NCI-H2029 (cell line): ENCODE measurements at regions not wholly inside any gene's neighbourhood (a gene's known extent, or its start where the extent isn't known, plus 50 kb on each side); places are given as distances from the start of the nearest gene placed in this dataset.

Experiments used
- DNase-seq: peaks from one replicate; lab custom pipeline; 2025; lab: John Stamatoyannopoulos, UW

- no peak for DNase-seq
These were observed 100.8 kb upstream of the CDH5 start for GRCh38 chr16:66265556-66266141.

GRCh38 chr16:66265048-66265415 is 101.5 kb upstream of the CDH5 start:
- no peak for DNase-seq

- DNase-seq, result no peak
These were observed 102.0 kb upstream of the CDH5 start for GRCh38 chr16:66264311-66265047.

GRCh38 chr16:66263973-66264310 is 102.5 kb upstream of the CDH5 start:
- DNase-seq, result no peak

GRCh38 chr16:66263168-66263972 is 103.1 kb upstream of the CDH5 start:
- DNase-seq, result no peak

- no peak for DNase-seq
These were observed 104.0 kb upstream of the CDH5 start for GRCh38 chr16:66262253-66263167.

GRCh38 chr16:66261826-66262225 is 104.7 kb upstream of the CDH5 start:
- DNase-seq, result no peak

- DNase-seq, result no peak
These were observed 105.8 kb upstream of the CDH5 start for GRCh38 chr16:66260522-66261254.

- no peak for DNase-seq
These were observed 107.3 kb upstream of the CDH5 start for GRCh38 chr16:66258916-66259845.

- no peak for DNase-seq
These were observed 109.6 kb upstream of the CDH5 start for GRCh38 chr16:66256919-66257318.

- no peak for DNase-seq
These were observed 110.8 kb upstream of the CDH5 start for GRCh38 chr16:66255647-66256046.

GRCh38 chr16:66254751-66255150 is 111.7 kb upstream of the CDH5 start:
- no peak for DNase-seq

GRCh38 chr16:66254106-66254505 is 112.4 kb upstream of the CDH5 start:
- DNase-seq, result no peak

- no peak for DNase-seq
These were observed 114.9 kb upstream of the CDH5 start for GRCh38 chr16:66251476-66252160.

GRCh38 chr16:66250686-66251431 is 115.6 kb upstream of the CDH5 start:
- no peak for DNase-seq

- no peak for DNase-seq
These were observed 118.7 kb upstream of the CDH5 start for GRCh38 chr16:66247516-66248481.

- no peak for DNase-seq
These were observed 120.6 kb upstream of the CDH5 start for GRCh38 chr16:66245868-66246267.

- no peak for DNase-seq
These were observed 121.4 kb upstream of the CDH5 start for GRCh38 chr16:66245072-66245471.
